Small intestine (tissue), 7 donors: ENCODE measurements at regions not wholly inside any gene's neighbourhood (a gene's known extent, or its start where the extent isn't known, plus 50 kb on each side); places are given as distances from the start of the nearest gene placed in this dataset.

ENCODE experiments used
- DNase-seq, 2 donors: peaks; one replicate each; pipeline versions ENCODE4 v3.0.0 to v3.0.0-alpha.2; 2013
- FAIRE-seq: peaks from 2 replicates; lab custom pipeline; 2012; peaks lifted over from hg19 to GRCh38; lab: Jason Lieb, UNC
- H3K27ac ChIP-seq, 3 donors: one replicate each; pipeline ENCODE4 v1.5.1; 2013; ENCODE audit warnings: low read length in 2 of 3, mild to moderate bottlenecking in 2 of 3, control low read depth in 1 of 3, inconsistent platforms in 1 of 3, low read depth in 1 of 3, moderate library complexity in 1 of 3
- H3K27me3 ChIP-seq, 3 donors: one replicate each; pipeline ENCODE4 v1.6.1; 2013; ENCODE audit warnings: low read length in 3 of 3, inconsistent platforms in 1 of 3; ENCODE audit not compliant: control insufficient read depth in 3 of 3, insufficient read depth in 3 of 3
- H3K36me3 ChIP-seq, 3 donors: one replicate each; pipeline ENCODE4 v1.6.1; 2013; ENCODE audit warnings: low read length in 3 of 3, inconsistent platforms in 1 of 3, low read depth in 1 of 3, mild to moderate bottlenecking in 1 of 3, moderate library complexity in 1 of 3; ENCODE audit not compliant: control insufficient read depth in 3 of 3, insufficient read depth in 2 of 3
- H3K4me1 ChIP-seq, 3 donors: one replicate each; pipeline ENCODE4 v1.6.1; 2013; ENCODE audit warnings: low read length in 2 of 3, inconsistent platforms in 1 of 3, low read depth in 1 of 3, mild to moderate bottlenecking in 1 of 3, moderate library complexity in 1 of 3; ENCODE audit not compliant: control insufficient read depth in 3 of 3, insufficient read depth in 2 of 3
- H3K4me3 ChIP-seq, 3 donors: one replicate each; pipeline ENCODE4 v1.5.1; 2013; ENCODE audit warnings: low read length in 3 of 3, control low read depth in 1 of 3, inconsistent platforms in 1 of 3, low read depth in 1 of 3, mild to moderate bottlenecking in 1 of 3, moderate library complexity in 1 of 3
- H3K9me3 ChIP-seq, 2 donors: one replicate each; pipeline ENCODE4 v1.6.1; 2013; ENCODE audit warnings: low read depth in 1 of 2, low read length in 1 of 2; ENCODE audit not compliant: control insufficient read depth in 2 of 2, insufficient read depth in 1 of 2
- WGBS, 3 donors: extraction: QIAGEN DNeasy Blood & Tissue Kit; methylation state at CpG; one replicate each; pipeline ENCODE4 v1.1.7; 2013; 5-methylcytosine and 5-hydroxymethylcytosine counted together
- donor health status: healthy with polysubstance abuse.
- donor health status: control.
- donor health status: control.
- donor health status: Bipolar disorder and iron deficiency.
- donor health status: healthy.

DNA sequence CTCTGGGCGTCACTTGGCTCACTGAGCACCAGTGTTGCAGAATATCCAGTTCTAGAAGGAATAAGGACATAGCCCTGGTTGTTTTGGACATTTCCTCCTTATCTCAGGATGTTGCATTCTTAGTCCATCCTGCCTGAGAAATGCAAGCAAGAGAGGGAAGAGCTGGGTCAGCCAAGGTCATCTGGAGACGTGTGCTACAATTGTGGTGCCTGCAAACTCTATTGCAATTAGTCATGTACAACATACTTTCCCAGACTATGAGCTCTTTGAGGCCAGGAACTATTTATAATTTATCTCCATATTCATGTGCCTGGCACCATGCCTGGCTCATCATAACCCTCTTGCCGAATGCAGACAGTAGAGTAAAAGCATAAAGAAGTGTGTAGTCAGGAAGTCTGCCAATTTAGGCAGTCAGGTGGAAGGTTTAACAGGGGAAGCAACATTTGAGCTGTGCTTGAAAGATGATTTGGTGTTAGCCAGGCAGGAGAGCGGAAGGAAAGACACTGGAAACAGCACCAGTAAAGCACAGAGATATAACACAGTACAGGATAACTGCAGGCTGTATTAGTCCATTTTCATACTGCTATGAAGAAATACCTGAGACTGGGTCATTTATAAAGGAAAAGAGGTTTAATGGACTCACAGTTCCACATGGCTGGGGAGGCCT is 129.4 kb upstream of the PAX6 start:
- Histone ChIP-seq H3K9me3 (no peaks in the 10 kb centered on the region), H3K27ac (no peak overlapping the region), H3K27me3 (no peaks in the 10 kb centered on the region), H3K36me3 (no peaks in the 10 kb centered on the region), H3K4me1 (no peaks in the 10 kb centered on the region), H3K4me3 (no peak overlapping the region)
- 58 to 64% (median 60%) methylated on average over 4 of the region's 4 CpGs for WGBS, 3 donors
- FAIRE-seq (no peak), DNase-seq (no peak)

DNA sequence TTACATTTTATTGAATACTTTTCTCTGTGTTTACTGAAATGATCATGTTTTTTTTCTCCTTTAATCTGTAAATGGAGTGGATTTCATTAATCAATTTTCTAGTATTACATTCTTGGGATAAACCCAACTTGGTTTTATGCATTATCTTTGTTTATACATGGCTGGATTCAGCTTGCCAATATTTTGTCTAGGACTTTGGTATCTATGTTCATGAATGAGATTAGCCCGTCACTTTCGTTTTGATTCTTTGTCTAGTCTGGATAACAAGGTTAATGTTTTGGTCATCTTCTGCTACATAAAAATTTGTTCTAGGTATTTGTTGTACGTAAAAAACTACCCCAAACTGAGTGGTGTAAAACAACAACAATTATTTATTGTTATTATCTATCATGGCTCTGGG is 127.9 kb upstream of the PAX6 start:
- DNase-seq, result no peak
- Histone ChIP-seq H3K4me3 (no peak overlapping the region), H3K9me3 (no peaks in the 10 kb centered on the region), H3K27ac (no peak overlapping the region), H3K4me1 (no peaks in the 10 kb centered on the region), H3K27me3 (peaks cover 0 to 7% (median 0%) of the 10 kb centered on the region in 3 donors), H3K36me3 (no peaks in the 10 kb centered on the region)
- no peak for FAIRE-seq
- WGBS, 3 donors, result 21 to 56% (median 48%) methylated on average over 3 of the region's 3 CpGs

DNA sequence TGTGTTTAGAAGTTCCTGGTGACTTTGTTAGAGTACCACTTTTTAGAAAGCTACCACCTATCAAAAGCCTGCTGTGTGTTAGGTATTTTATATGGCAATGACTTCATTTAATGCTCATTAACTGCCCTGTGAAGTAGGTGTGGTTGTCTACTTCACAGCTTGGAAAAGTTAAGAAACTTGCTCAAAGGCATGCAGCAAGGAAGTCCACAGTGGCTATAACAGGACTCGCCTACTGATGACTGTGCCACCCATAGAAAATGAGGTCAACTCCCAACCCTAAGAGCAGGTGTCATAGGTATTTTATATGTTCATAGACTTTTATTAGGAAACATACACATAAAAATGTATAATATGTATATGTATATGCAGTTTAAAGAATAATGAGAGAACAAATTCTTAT is 125.2 kb upstream of the PAX6 start:
- H3K36me3 ChIP-seq, result no peaks in the 10 kb centered on the region
- FAIRE-seq (no peak), DNase-seq (no peak)
- peaks cover 0 to 7% (median 0%) of the 10 kb centered on the region in 3 donors for H3K27me3 ChIP-seq
- 35 to 75% (median 53%) methylated on average over 1 of the region's 1 CpG for WGBS, 3 donors
- H3K9me3 ChIP-seq, result no peaks in the 10 kb centered on the region
- no peaks in the 10 kb centered on the region for H3K4me1 ChIP-seq
- H3K27ac ChIP-seq, result no peak overlapping the region
- no peak overlapping the region for H3K4me3 ChIP-seq

DNA sequence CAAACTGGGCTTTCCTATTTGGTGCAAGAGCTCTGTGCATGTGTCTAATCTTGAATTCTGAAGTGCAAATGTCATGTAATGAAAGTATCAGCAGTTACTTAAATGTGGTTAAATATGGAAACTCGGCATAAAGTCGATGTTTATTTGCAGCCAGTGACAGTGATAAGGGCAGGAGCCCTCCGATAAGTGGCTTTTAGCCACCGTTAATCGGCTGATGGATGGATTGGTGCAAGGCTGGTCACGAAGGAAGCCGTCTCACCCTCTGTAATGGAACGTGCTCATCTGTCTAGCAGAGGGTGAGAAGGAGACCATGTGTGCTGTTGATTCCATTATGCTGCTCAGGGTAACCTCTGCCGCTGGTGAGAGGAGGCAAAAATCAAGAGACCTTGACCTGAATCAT is 121.8 kb upstream of the PAX6 start:
- Histone ChIP-seq H3K4me3 (no peak overlapping the region), H3K27ac (no peak overlapping the region), H3K9me3 (no peaks in the 10 kb centered on the region), H3K36me3 (no peaks in the 10 kb centered on the region), H3K4me1 (no peaks in the 10 kb centered on the region), H3K27me3 (peaks cover 0 to 7% (median 0%) of the 10 kb centered on the region in 3 donors)
- WGBS, 3 donors, result 53 to 60% (median 57%) methylated on average over 9 of the region's 9 CpGs
- DNase-seq (no peak), FAIRE-seq (no peak)

DNA sequence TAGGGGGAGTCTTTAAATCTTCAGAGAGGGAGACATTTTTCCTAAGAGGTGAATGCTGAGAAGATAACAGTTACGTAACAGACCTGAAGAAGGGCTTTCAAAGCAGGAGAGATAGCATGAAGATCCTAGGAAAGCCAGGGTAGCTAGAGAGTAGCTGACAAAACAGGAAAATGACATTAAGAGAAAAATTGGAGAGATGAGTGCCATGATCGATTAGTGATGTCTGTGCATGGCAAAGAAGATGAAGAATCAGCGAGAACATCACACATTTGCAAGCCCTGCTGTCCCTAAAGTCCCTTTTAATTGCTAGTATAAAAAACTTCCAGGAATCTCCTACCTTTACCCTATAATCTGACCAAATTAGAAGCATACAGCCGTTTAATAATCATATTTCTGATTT is 116.9 kb upstream of the PAX6 start:
- no peak for FAIRE-seq
- no peak for DNase-seq
- Histone ChIP-seq H3K4me1 (no peaks in the 10 kb centered on the region), H3K27ac (no peak overlapping the region), H3K36me3 (no peaks in the 10 kb centered on the region), H3K27me3 (no peaks in the 10 kb centered on the region), H3K4me3 (no peak overlapping the region), H3K9me3 (no peaks in the 10 kb centered on the region)
- WGBS, 3 donors, result 72 to 87% (median 80%) methylated on average over 4 of the region's 4 CpGs

DNA sequence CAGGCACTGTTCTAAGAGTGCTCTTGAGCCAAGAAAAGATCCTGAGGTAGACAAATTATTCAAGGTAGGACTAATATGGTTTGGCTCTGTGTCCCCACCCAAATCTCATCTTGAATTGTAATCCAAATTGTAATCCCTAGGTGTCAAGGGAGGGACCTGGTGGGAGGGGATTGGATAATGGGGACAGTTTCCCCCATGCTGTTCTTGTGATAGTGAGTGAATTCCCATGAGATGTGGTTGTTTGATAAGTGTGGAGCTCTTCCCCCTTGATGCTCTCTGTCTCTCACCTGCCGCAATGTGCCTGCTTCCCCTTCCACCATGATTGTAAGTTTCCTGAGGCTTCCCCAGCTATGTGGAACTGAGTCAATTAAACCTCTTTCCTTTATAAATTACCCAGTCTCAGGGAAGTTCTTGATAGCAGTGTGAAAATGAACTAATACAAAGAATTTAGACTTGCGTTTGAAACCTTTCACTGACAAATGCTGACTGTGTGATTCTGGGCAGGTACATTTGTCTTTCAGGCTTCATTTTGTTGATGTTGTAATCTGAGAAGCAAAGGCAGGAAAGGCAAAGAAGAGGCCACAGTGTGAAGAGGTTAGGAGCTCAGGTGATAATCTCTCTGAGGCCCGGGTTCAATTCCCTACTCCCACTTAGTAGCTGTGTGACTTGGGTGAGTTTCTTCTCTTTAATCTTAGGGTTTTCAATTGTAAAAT is 115.8 kb upstream of the PAX6 start:
- H3K27ac ChIP-seq, result no peak overlapping the region
- H3K36me3 ChIP-seq, result no peaks in the 10 kb centered on the region
- H3K4me3 ChIP-seq, result no peak overlapping the region
- H3K4me1 ChIP-seq, result no peaks in the 10 kb centered on the region
- H3K9me3 ChIP-seq, result no peaks in the 10 kb centered on the region
- no peaks in the 10 kb centered on the region for H3K27me3 ChIP-seq
- WGBS, 3 donors, result 45 to 62% (median 46%) methylated on average over 3 of the region's 3 CpGs
- DNase-seq (no peak), FAIRE-seq (no peak)

DNA sequence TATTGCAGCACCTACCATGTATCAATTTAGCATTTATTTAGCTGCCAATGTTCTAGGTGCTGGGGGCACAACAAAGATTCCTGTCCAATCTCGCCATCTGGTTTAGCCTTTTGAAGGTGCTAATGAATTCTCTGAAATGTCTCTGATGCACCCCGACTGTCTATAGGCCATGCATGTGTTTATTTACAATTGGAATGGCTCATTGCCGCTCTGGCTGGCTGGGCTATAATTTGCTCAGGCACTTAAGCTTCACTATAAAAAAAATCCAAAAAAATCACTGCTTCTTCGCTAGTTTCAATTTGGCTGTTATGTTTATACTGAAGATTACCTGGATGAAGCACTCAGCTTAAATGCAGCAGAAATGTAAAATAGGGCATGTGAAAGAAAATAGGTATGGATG is 115.0 kb upstream of the PAX6 start:
- no peak for FAIRE-seq
- whole genome bisulfite sequencing, 3 donors, result 69 to 76% (median 75%) methylated on average over 4 of the region's 4 CpGs
- Histone ChIP-seq H3K36me3 (no peaks in the 10 kb centered on the region), H3K9me3 (no peaks in the 10 kb centered on the region), H3K27me3 (no peaks in the 10 kb centered on the region), H3K4me3 (no peak overlapping the region), H3K27ac (no peak overlapping the region), H3K4me1 (no peaks in the 10 kb centered on the region)
- no peak for DNase-seq

DNA sequence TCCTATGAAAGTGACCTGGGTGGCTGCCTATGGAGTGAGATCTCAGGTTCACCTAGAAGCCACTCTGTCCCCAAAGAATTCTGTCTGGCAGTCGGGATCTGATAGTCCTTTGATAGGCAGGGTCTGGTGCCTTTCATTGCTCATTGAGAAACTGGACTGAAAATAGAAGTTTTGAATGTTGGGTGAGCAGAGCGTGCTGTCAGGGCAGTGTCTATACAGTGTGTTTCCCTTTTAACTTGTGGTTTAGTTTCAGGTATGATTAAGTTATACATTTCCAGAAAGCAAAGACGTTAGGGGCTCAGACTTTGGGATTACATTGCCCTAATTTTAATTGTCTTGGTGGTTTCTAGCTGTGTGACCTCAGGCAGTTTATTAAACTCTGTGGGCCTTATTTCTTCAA is 111.3 kb upstream of the PAX6 start:
- Histone ChIP-seq H3K27ac (no peak overlapping the region), H3K27me3 (no peaks in the 10 kb centered on the region), H3K4me1 (no peaks in the 10 kb centered on the region), H3K9me3 (peaks cover 0 to 3% of the 10 kb centered on the region in 2 donors), H3K4me3 (no peak overlapping the region), H3K36me3 (no peaks in the 10 kb centered on the region)
- FAIRE-seq (no peak), DNase-seq (no peak)
- 33 to 57% (median 38%) methylated on average over 3 of the region's 3 CpGs for WGBS, 3 donors
